Body of pancreas (tissue), 4 donors: ENCODE measurements at regions not wholly inside any gene's neighbourhood (a gene's known extent, or its start where the extent isn't known, plus 50 kb on each side); places are given as distances from the start of the nearest gene placed in this dataset.

ENCODE experiments used
- CTCF ChIP-seq, 7 experiments: fragments of 450-650 bp in 4 of 7; fragments of 200-600 bp in 3 of 7; sonication (generic) in 3 of 7; IDR thresholded peaks; one replicate each; pipeline ENCODE4 v1.5.1; 2016 to 2019; ENCODE audit warnings: antibody characterized with exemption in 7 of 7
- POLR2A ChIP-seq, 3 donors: fragments of 450-650 bp; IDR thresholded peaks; one replicate each; pipeline ENCODE4 v1.6.1; 2016; ENCODE audit warnings: antibody characterized with exemption in 3 of 3, mild to moderate bottlenecking in 2 of 3

GRCh38 chr7:68793513-68793912 lies 804.8 kb upstream of the AUTS2 start:
- no peak for TF ChIP-seq CTCF (IDR thresholded peaks at IDR 0.05)
- TF ChIP-seq POLR2A (IDR thresholded peaks at IDR 0.05) = no peak
